ENCODE measurements at regions not wholly inside any gene's neighbourhood (a gene's known extent, or its start where the extent isn't known, plus 50 kb on each side); places are given as distances from the start of the nearest gene placed in this dataset.

DNA sequence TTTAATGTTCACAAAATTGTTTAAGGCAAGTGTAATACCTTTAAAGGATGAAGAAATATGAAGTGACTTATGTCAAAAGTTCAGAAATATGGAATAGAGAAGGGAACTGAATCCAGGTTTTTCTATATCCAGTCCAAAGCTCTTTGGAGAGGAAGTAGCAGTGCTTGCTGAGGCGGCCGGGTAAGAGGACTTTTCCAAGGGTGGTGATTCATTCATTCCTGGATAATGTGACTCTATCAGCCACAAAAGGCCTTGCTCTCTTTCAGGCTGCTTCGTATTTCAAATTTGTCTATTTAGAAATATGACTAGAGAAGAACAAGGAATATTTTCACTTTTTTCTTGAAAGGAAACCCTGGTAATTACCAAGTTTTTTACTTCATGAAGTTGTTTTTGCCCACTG is 830.1 kb upstream of the ZEB2 start:
- no peak overlapping the region for H3T11ph ChIP-seq (ENCODE audit: low read length)
- no peaks in the 10 kb centered on the region for H3K27me3 ChIP-seq (ENCODE audit: insufficient read depth, low read length)
- TF ChIP-seq, protein P1, sequence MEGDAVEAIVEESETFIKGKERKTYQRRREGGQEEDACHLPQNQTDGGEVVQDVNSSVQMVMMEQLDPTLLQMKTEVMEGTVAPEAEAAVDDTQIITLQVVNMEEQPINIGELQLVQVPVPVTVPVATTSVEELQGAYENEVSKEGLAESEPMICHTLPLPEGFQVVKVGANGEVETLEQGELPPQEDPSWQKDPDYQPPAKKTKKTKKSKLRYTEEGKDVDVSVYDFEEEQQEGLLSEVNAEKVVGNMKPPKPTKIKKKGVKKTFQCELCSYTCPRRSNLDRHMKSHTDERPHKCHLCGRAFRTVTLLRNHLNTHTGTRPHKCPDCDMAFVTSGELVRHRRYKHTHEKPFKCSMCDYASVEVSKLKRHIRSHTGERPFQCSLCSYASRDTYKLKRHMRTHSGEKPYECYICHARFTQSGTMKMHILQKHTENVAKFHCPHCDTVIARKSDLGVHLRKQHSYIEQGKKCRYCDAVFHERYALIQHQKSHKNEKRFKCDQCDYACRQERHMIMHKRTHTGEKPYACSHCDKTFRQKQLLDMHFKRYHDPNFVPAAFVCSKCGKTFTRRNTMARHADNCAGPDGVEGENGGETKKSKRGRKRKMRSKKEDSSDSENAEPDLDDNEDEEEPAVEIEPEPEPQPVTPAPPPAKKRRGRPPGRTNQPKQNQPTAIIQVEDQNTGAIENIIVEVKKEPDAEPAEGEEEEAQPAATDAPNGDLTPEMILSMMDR (conservative IDR thresholded peaks at IDR 0.05), result no peak
- no peak overlapping the region for H2BK15ac ChIP-seq (ENCODE audit: low read depth, low read length)
- no peak overlapping the region for H2AK5ac ChIP-seq (ENCODE audit: insufficient read length, low read length)
- no peaks in the 10 kb centered on the region for H3K9me3 ChIP-seq (ENCODE audit: control insufficient read depth, low read depth, low read length)
- no peaks in the 10 kb centered on the region for H3K4me1 ChIP-seq (ENCODE audit: insufficient read depth, low read length)
- H3K23ac ChIP-seq (ENCODE audit: insufficient read length, low read depth, low read length), result no peak overlapping the region
- Mint-ChIP-seq H3K4me3 (no peak overlapping the region), H3K9me3 (no peaks in the 10 kb centered on the region), H3K36me3 (ENCODE audit: insufficient read depth in 1 of 3, low read depth in 3 of 3) (no peaks in the 10 kb centered on the region), H3K27me3 (ENCODE audit: low read depth) (no peaks in the 10 kb centered on the region), H3K27ac (peak overlapping the region in 1 of 3 experiments; percentile 41; a peak in 1 of 7 replicates), H3K4me1 (no peaks in the 10 kb centered on the region)
- no peaks in the 10 kb centered on the region for H4K20me1 ChIP-seq (ENCODE audit: control insufficient read depth, insufficient read depth, insufficient read length)
- no peak overlapping the region for H3K4me2 ChIP-seq (ENCODE audit: insufficient read depth, insufficient read length, low read length)
- H3K9ac ChIP-seq (ENCODE audit: extremely low read depth, insufficient read length, low read length), result no peak overlapping the region
- H3K4ac ChIP-seq (ENCODE audit: low read depth, low read length), result no peak overlapping the region
- H3K56ac ChIP-seq (ENCODE audit: insufficient read length, low read depth, low read length), result no peak overlapping the region
- no peaks in the 10 kb centered on the region for H3K79me1 ChIP-seq (ENCODE audit: insufficient read depth, low read depth, low read length, poor library complexity, severe bottlenecking)
- H3K14ac ChIP-seq (ENCODE audit: insufficient read depth, low read length), result no peak overlapping the region
- H2BK20ac ChIP-seq (ENCODE audit: low read depth, low read length, poor library complexity, severe bottlenecking), result no peak overlapping the region
- no peak overlapping the region for H2BK12ac ChIP-seq (ENCODE audit: insufficient read length, low read depth, low read length)
- H3K27ac ChIP-seq (ENCODE audit: insufficient read length, low read depth, low read length), result no peak overlapping the region
- H3K23me2 ChIP-seq (ENCODE audit: insufficient read length, low read depth, low read length, poor library complexity, severe bottlenecking), result no peaks in the 10 kb centered on the region
- no peak for DNase-seq
- no peak overlapping the region for H2AFZ ChIP-seq (ENCODE audit: low read length)
- no peaks in the 10 kb centered on the region for H3K79me2 ChIP-seq (ENCODE audit: insufficient read depth, low read length)
- H2BK120ac ChIP-seq (ENCODE audit: low read depth, low read length, poor library complexity, severe bottlenecking), result no peak overlapping the region
- no CpG with 5 or more reads among the region's 3 CpGs for WGBS (ENCODE audit: extremely low coverage, insufficient read length, low lambda C conversion rate)
- no peak overlapping the region for H4K5ac ChIP-seq (ENCODE audit: insufficient read length, low read depth, low read length)
- H2BK5ac ChIP-seq (ENCODE audit: insufficient read length, low read length), result no peak overlapping the region
- H3K18ac ChIP-seq (ENCODE audit: insufficient read length, low read depth, low read length), result no peak overlapping the region
- H4K91ac ChIP-seq (ENCODE audit: insufficient read length, low read depth, low read length), result no peak overlapping the region
- no peak overlapping the region for H4K8ac ChIP-seq (replicated peaks; ENCODE audit: insufficient read length, low read depth, low read length)
